DMS53 treated with DMSO at 0.1 percent for 48 hours (cell line): ENCODE measurements at regions not wholly inside any gene's neighbourhood (a gene's known extent, or its start where the extent isn't known, plus 50 kb on each side); places are given as distances from the start of the nearest gene placed in this dataset.

Experiments
- DNase-seq: peaks from one replicate; lab custom pipeline; 2025; ENCODE audit not compliant: unreplicated experiment; lab: John Stamatoyannopoulos, UW

- DNase-seq: no peak
Observed at GRCh38 chr9:121550041-121550440, 50.4 kb upstream of the GGTA1 start.

GRCh38 chr9:121550569-121551512 lies 51.2 kb upstream of the GGTA1 start:
- peak; percentile 35 for DNase-seq

GRCh38 chr9:121551985-121552753 lies 52.5 kb upstream of the GGTA1 start:
- no peak for DNase-seq

- no peak for DNase-seq
Observed at GRCh38 chr9:121556082-121556481, 56.4 kb upstream of the GGTA1 start.

GRCh38 chr9:121556580-121556979 lies 56.9 kb upstream of the GGTA1 start:
- no peak for DNase-seq

GRCh38 chr9:121557581-121558447 lies 58.2 kb upstream of the GGTA1 start:
- no peak for DNase-seq

- DNase-seq: no peak
Observed at GRCh38 chr9:121558473-121558872, 58.8 kb upstream of the GGTA1 start.

GRCh38 chr9:121559183-121559582 lies 59.5 kb upstream of the GGTA1 start:
- DNase-seq: no peak

- no peak for DNase-seq
Observed at GRCh38 chr9:121560921-121561320, 61.3 kb upstream of the GGTA1 start.

GRCh38 chr9:121561385-121562222 lies 62.0 kb upstream of the GGTA1 start:
- DNase-seq: no peak

GRCh38 chr9:121562301-121562700 lies 62.7 kb upstream of the GGTA1 start:
- DNase-seq: no peak

GRCh38 chr9:121563425-121563824 lies 63.8 kb upstream of the GGTA1 start:
- DNase-seq: no peak

GRCh38 chr9:121563881-121564460 lies 64.3 kb upstream of the GGTA1 start:
- no peak for DNase-seq

- DNase-seq: no peak
Observed at GRCh38 chr9:121564504-121565260, 65.0 kb upstream of the GGTA1 start.

- DNase-seq: no peak
Observed at GRCh38 chr9:121566481-121567465, 67.1 kb upstream of the GGTA1 start.

GRCh38 chr9:121567500-121568342 lies 68.1 kb upstream of the GGTA1 start:
- no peak for DNase-seq
